ENCODE measurements at regions not wholly inside any gene's neighbourhood (a gene's known extent, or its start where the extent isn't known, plus 50 kb on each side); places are given as distances from the start of the nearest gene placed in this dataset.

DNA sequence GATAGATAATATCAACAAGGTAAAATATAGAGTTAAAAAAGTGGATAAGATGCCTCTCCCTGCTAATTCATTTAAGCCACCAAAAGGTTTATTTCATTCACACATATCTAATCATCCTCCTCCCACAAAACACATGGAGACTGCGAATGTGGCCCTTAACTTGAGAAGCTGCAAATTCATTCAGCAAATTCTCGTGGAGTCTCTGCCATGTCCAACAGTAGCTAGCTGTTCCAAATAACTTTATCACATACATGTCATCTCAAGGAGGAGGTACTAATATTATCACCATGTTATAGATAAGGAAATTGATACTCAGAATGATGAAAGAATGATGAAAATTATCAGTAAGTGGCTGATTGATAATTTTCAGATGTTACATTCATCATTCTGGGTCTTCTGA is 950.2 kb downstream of the CDH11 start:
- Histone ChIP-seq H3K27ac (no peak overlapping the region), H3K9me3 (no peaks in the 10 kb centered on the region), H3K27me3 (no peaks in the 10 kb centered on the region), H3K4me1 (no peaks in the 10 kb centered on the region), H3K4me3 (no peak overlapping the region), H3K36me3 (no peaks in the 10 kb centered on the region)
- DNase-seq, result no peak
- intact Hi-C loops (cut with DNase I; ENCODE audit: low total_unique reads), result no loop called here
- TF ChIP-seq, protein P1, sequence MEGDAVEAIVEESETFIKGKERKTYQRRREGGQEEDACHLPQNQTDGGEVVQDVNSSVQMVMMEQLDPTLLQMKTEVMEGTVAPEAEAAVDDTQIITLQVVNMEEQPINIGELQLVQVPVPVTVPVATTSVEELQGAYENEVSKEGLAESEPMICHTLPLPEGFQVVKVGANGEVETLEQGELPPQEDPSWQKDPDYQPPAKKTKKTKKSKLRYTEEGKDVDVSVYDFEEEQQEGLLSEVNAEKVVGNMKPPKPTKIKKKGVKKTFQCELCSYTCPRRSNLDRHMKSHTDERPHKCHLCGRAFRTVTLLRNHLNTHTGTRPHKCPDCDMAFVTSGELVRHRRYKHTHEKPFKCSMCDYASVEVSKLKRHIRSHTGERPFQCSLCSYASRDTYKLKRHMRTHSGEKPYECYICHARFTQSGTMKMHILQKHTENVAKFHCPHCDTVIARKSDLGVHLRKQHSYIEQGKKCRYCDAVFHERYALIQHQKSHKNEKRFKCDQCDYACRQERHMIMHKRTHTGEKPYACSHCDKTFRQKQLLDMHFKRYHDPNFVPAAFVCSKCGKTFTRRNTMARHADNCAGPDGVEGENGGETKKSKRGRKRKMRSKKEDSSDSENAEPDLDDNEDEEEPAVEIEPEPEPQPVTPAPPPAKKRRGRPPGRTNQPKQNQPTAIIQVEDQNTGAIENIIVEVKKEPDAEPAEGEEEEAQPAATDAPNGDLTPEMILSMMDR (IDR thresholded peaks at IDR 0.05), result no peak
- no peak for TF ChIP-seq POLR2A (IDR thresholded peaks at IDR 0.05)

- Histone ChIP-seq H3K36me3 (no peaks in the 10 kb centered on the region), H3K9me3 (no peaks in the 10 kb centered on the region), H3K4me3 (no peak overlapping the region), H3K27ac (no peak overlapping the region), H3K27me3 (no peaks in the 10 kb centered on the region), H3K4me1 (no peaks in the 10 kb centered on the region)
- DNase-seq, result no peak
- intact Hi-C loops (cut with DNase I; ENCODE audit: low total_unique reads), result no loop called here
- TF ChIP-seq, protein P1 (IDR thresholded peaks at IDR 0.05), result no peak
- TF ChIP-seq POLR2A (IDR thresholded peaks at IDR 0.05), result no peak
Observed at GRCh38 chr16:64168371-64168770, 953.5 kb downstream of the CDH11 start.

- no peaks in the 10 kb centered on the region for H3K27me3 ChIP-seq
- no peak overlapping the region for H3K27ac ChIP-seq
- H3K4me1 ChIP-seq, result no peaks in the 10 kb centered on the region
- TF ChIP-seq, protein P1 (IDR thresholded peaks at IDR 0.05), result no peak
- TF ChIP-seq POLR2A (IDR thresholded peaks at IDR 0.05), result no peak
- H3K4me3 ChIP-seq, result no peak overlapping the region
- H3K9me3 ChIP-seq, result no peaks in the 10 kb centered on the region
- H3K36me3 ChIP-seq, result no peaks in the 10 kb centered on the region
- intact Hi-C loops (cut with DNase I; ENCODE audit: low total_unique reads), result no loop called here
- DNase-seq, result no peak
Observed at GRCh38 chr16:64167936-64168335, 953.9 kb downstream of the CDH11 start.

DNA sequence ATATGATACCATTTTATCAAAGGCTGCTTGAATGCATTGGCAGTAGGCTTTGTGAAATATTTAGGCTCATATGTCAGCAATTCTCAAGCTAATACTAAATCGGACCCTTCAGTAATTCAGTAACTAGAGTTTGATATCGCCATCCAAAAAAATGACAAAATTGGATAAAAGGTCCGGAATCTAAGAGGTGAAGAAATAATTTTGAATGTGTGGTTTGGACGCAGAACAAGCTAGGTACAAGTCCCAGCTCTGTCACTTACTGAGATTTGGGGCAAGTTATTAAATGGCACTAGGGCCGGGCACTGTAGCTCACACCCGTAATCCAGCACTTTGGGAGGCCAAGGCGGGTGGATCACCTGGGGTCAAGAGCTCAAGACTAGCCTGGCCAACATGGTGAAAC is 956.5 kb downstream of the CDH11 start:
- H3K4me1 ChIP-seq, result no peaks in the 10 kb centered on the region
- no peak overlapping the region for H3K4me3 ChIP-seq
- no peaks in the 10 kb centered on the region for H3K27me3 ChIP-seq

GRCh38 chr16:64162613-64163375 is 959.1 kb downstream of the CDH11 start:
- H3K27ac ChIP-seq, result no peak overlapping the region
- no peak overlapping the region for H3K4me3 ChIP-seq
- no peaks in the 10 kb centered on the region for H3K4me1 ChIP-seq
- no peaks in the 10 kb centered on the region for H3K27me3 ChIP-seq
- intact Hi-C loops (cut with DNase I; ENCODE audit: low total_unique reads), result no loop called here
- H3K36me3 ChIP-seq, result no peaks in the 10 kb centered on the region
- no peaks in the 10 kb centered on the region for H3K9me3 ChIP-seq
- DNase-seq, result no peak
- no peak for TF ChIP-seq POLR2A (IDR thresholded peaks at IDR 0.05)
- TF ChIP-seq, protein P1 (IDR thresholded peaks at IDR 0.05), result no peak

More for the DNA sequence above, 956.5 kb downstream of the CDH11 start:
- Histone ChIP-seq H3K9me3 (no peaks in the 10 kb centered on the region), H3K36me3 (no peaks in the 10 kb centered on the region), H3K27ac (no peak overlapping the region)
- DNase-seq, result no peak
- TF ChIP-seq, protein P1 (IDR thresholded peaks at IDR 0.05), result no peak
- TF ChIP-seq POLR2A (IDR thresholded peaks at IDR 0.05), result no peak
- intact Hi-C loops (cut with DNase I; ENCODE audit: low total_unique reads), result no loop called here

All from uterus (tissue), 3 donors.